ENCODE measurements at regions not wholly inside any gene's neighbourhood (a gene's known extent, or its start where the extent isn't known, plus 50 kb on each side); places are given as distances from the start of the nearest gene placed in this dataset.
"Not testable (repeated sequence)": the region's sequence is repeated elsewhere in the genome, so short reads cannot be mapped to it uniquely, and the experiment has no call there.

GRCh38 chr1:90864681-90865080 is 147.6 kb upstream of the BARHL2 start:
- no peak for DNase-seq

- no peak for DNase-seq
Observed at GRCh38 chr1:90862782-90863181, 145.7 kb upstream of the BARHL2 start.

- not testable (repeated sequence) for DNase-seq
Observed at GRCh38 chr1:90861421-90861820, 144.3 kb upstream of the BARHL2 start.

- DNase-seq: no peak
Observed at GRCh38 chr1:90856463-90857007, 139.4 kb upstream of the BARHL2 start.

GRCh38 chr1:90854397-90854924 is 137.4 kb upstream of the BARHL2 start:
- DNase-seq: no peak

GRCh38 chr1:90851711-90852050 is 134.6 kb upstream of the BARHL2 start:
- no peak for DNase-seq

- peak; percentile 43 for DNase-seq
Observed at GRCh38 chr1:90850898-90851710, 134.0 kb upstream of the BARHL2 start.

- no peak for DNase-seq
Observed at GRCh38 chr1:90850181-90850897, 133.2 kb upstream of the BARHL2 start.

GRCh38 chr1:90841473-90841872 is 124.4 kb upstream of the BARHL2 start:
- no peak for DNase-seq

- DNase-seq: no peak
Observed at GRCh38 chr1:90840352-90840751, 123.2 kb upstream of the BARHL2 start.

- DNase-seq: no peak
Observed at GRCh38 chr1:90839323-90839722, 122.2 kb upstream of the BARHL2 start.

GRCh38 chr1:90838720-90839119 is 121.6 kb upstream of the BARHL2 start:
- no peak for DNase-seq

- no peak for DNase-seq
Observed at GRCh38 chr1:90837420-90837819, 120.3 kb upstream of the BARHL2 start.

- DNase-seq: no peak
Observed at GRCh38 chr1:90836345-90836679, 119.2 kb upstream of the BARHL2 start.

GRCh38 chr1:90835661-90836344 is 118.7 kb upstream of the BARHL2 start:
- no peak for DNase-seq

GRCh38 chr1:90834886-90835660 is 118.0 kb upstream of the BARHL2 start:
- no peak for DNase-seq

- DNase-seq: no peak
Observed at GRCh38 chr1:90834354-90834885, 117.3 kb upstream of the BARHL2 start.

- no peak for DNase-seq
Observed at GRCh38 chr1:90833466-90834110, 116.5 kb upstream of the BARHL2 start.

GRCh38 chr1:90831910-90832309 is 114.8 kb upstream of the BARHL2 start:
- DNase-seq: no peak

- DNase-seq: no peak
Observed at GRCh38 chr1:90826834-90827233, 109.7 kb upstream of the BARHL2 start.

GRCh38 chr1:90826024-90826423 is 108.9 kb upstream of the BARHL2 start:
- DNase-seq: no peak

- no peak for DNase-seq
Observed at GRCh38 chr1:90824551-90824950, 107.4 kb upstream of the BARHL2 start.

Data from GDM1 (cell line).